ENCODE measurements at regions not wholly inside any gene's neighbourhood (a gene's known extent, or its start where the extent isn't known, plus 50 kb on each side); places are given as distances from the start of the nearest gene placed in this dataset.
"Not testable (repeated sequence)": the region's sequence is repeated elsewhere in the genome, so short reads cannot be mapped to it uniquely, and the experiment has no call there.

GRCh38 chr7:106372126-106372525, 87.3 kb upstream of the NAMPT start:
- DNase-seq: no peak

- DNase-seq: no peak
Observed at GRCh38 chr7:106371629-106372028, 86.8 kb upstream of the NAMPT start.

- no peak for DNase-seq
Observed at GRCh38 chr7:106370542-106370941, 85.8 kb upstream of the NAMPT start.

GRCh38 chr7:106369816-106370215, 85.0 kb upstream of the NAMPT start:
- no peak for DNase-seq

- no peak for DNase-seq
Observed at GRCh38 chr7:106369352-106369751, 84.6 kb upstream of the NAMPT start.

GRCh38 chr7:106367664-106368063, 82.9 kb upstream of the NAMPT start:
- DNase-seq: no peak

- no peak for DNase-seq
Observed at GRCh38 chr7:106367018-106367420, 82.2 kb upstream of the NAMPT start.

- DNase-seq: no peak
Observed at GRCh38 chr7:106365252-106366005, 80.6 kb upstream of the NAMPT start.

GRCh38 chr7:106362507-106362906, 77.7 kb upstream of the NAMPT start:
- not testable (repeated sequence) for DNase-seq

GRCh38 chr7:106358103-106358663, 73.4 kb upstream of the NAMPT start:
- DNase-seq: no peak

- no peak for DNase-seq
Observed at GRCh38 chr7:106357675-106358074, 72.9 kb upstream of the NAMPT start.

GRCh38 chr7:106354822-106355221, 70.0 kb upstream of the NAMPT start:
- DNase-seq: no peak

GRCh38 chr7:106353944-106354343, 69.2 kb upstream of the NAMPT start:
- no peak for DNase-seq

GRCh38 chr7:106348231-106348630, 63.4 kb upstream of the NAMPT start:
- DNase-seq: no peak

GRCh38 chr7:106347229-106347833, 62.5 kb upstream of the NAMPT start:
- no peak for DNase-seq

- peak; percentile 38 for DNase-seq
Observed at GRCh38 chr7:106346678-106347217, 62.0 kb upstream of the NAMPT start.

- DNase-seq: no peak
Observed at GRCh38 chr7:106346167-106346677, 61.4 kb upstream of the NAMPT start.

GRCh38 chr7:106345421-106346166, 60.8 kb upstream of the NAMPT start:
- no peak for DNase-seq

- no peak for DNase-seq
Observed at GRCh38 chr7:106344861-106345260, 60.1 kb upstream of the NAMPT start.

GRCh38 chr7:106344211-106344610, 59.4 kb upstream of the NAMPT start:
- DNase-seq: no peak

- DNase-seq: not testable (repeated sequence)
Observed at GRCh38 chr7:106342049-106342448, 57.3 kb upstream of the NAMPT start.

- not testable (repeated sequence) for DNase-seq
Observed at GRCh38 chr7:106340247-106340596, 55.4 kb upstream of the NAMPT start.

Measured in effector CD4-positive, alpha-beta T cell (primary cell).